HG02642 (cell line): ENCODE measurements at regions not wholly inside any gene's neighbourhood (a gene's known extent, or its start where the extent isn't known, plus 50 kb on each side); places are given as distances from the start of the nearest gene placed in this dataset.
"Not testable (repeated sequence)": the region's sequence is repeated elsewhere in the genome, so short reads cannot be mapped to it uniquely, and the experiment has no call there.

Experiments
- ATAC-seq: cut with Tn5 transposase; IDR thresholded peaks from one replicate; pipeline ENCODE4 v1.9.1; 2021; ENCODE audit warnings: mild to moderate bottlenecking; ENCODE audit not compliant: unreplicated experiment, poor library complexity

- ATAC-seq: no peak
Measured at GRCh38 chr2:193276069-193276468, 1081.3 kb upstream of the TMEFF2 start.

- no peak for ATAC-seq
Measured at GRCh38 chr2:193272011-193272410, 1077.3 kb upstream of the TMEFF2 start.

GRCh38 chr2:193270816-193271215 lies 1076.1 kb upstream of the TMEFF2 start:
- no peak for ATAC-seq

GRCh38 chr2:193267496-193268002 lies 1072.8 kb upstream of the TMEFF2 start:
- no peak for ATAC-seq

GRCh38 chr2:193253014-193253530 lies 1058.3 kb upstream of the TMEFF2 start:
- ATAC-seq: no peak

GRCh38 chr2:193251909-193252308 lies 1057.2 kb upstream of the TMEFF2 start:
- ATAC-seq: no peak

GRCh38 chr2:193250389-193250788 lies 1055.7 kb upstream of the TMEFF2 start:
- ATAC-seq: no peak

- no peak for ATAC-seq
Measured at GRCh38 chr2:193240752-193241151, 1046.0 kb upstream of the TMEFF2 start.

- no peak for ATAC-seq
Measured at GRCh38 chr2:193231634-193232033, 1036.9 kb upstream of the TMEFF2 start.

GRCh38 chr2:193228276-193228675 lies 1033.5 kb upstream of the TMEFF2 start:
- no peak for ATAC-seq

- no peak for ATAC-seq
Measured at GRCh38 chr2:193222454-193222853, 1027.7 kb upstream of the TMEFF2 start.

- no peak for ATAC-seq
Measured at GRCh38 chr2:193219413-193219812, 1024.7 kb upstream of the TMEFF2 start.

- ATAC-seq: no peak
Measured at GRCh38 chr2:193201583-193201982, 1006.9 kb upstream of the TMEFF2 start.

- no peak for ATAC-seq
Measured at GRCh38 chr2:193199322-193199721, 1004.6 kb upstream of the TMEFF2 start.

GRCh38 chr2:193187816-193188215 lies 993.1 kb upstream of the TMEFF2 start:
- peak; percentile 46 for ATAC-seq

GRCh38 chr2:193170981-193171380 lies 976.2 kb upstream of the TMEFF2 start:
- ATAC-seq: not testable (repeated sequence)

- no peak for ATAC-seq
Measured at GRCh38 chr2:193156480-193156879, 961.7 kb upstream of the TMEFF2 start.

GRCh38 chr2:193154076-193154475 lies 959.3 kb upstream of the TMEFF2 start:
- ATAC-seq: no peak

GRCh38 chr2:193153576-193153975 lies 958.8 kb upstream of the TMEFF2 start:
- ATAC-seq: no peak

- not testable (repeated sequence) for ATAC-seq
Measured at GRCh38 chr2:193142467-193142866, 947.7 kb upstream of the TMEFF2 start.

GRCh38 chr2:193141998-193142397 lies 947.3 kb upstream of the TMEFF2 start:
- ATAC-seq: no peak

- not testable (repeated sequence) for ATAC-seq
Measured at GRCh38 chr2:193140895-193141294, 946.2 kb upstream of the TMEFF2 start.

- no peak for ATAC-seq
Measured at GRCh38 chr2:193124815-193125214, 930.1 kb upstream of the TMEFF2 start.
